SH-SY5Y (cell line): ENCODE measurements at regions not wholly inside any gene's neighbourhood (a gene's known extent, or its start where the extent isn't known, plus 50 kb on each side); places are given as distances from the start of the nearest gene placed in this dataset.

Experiments
- GATA2 ChIP-seq: IDR thresholded peaks from 2 replicates; pipeline ENCODE4 v1.6.1; 2011; ENCODE audit warnings: mild to moderate bottlenecking, low read depth, low read length
- GATA3 ChIP-seq: IDR thresholded peaks from 2 replicates; pipeline ENCODE4 v1.6.1; 2011; ENCODE audit warnings: low read depth, mild to moderate bottlenecking, low read length, moderate library complexity

DNA sequence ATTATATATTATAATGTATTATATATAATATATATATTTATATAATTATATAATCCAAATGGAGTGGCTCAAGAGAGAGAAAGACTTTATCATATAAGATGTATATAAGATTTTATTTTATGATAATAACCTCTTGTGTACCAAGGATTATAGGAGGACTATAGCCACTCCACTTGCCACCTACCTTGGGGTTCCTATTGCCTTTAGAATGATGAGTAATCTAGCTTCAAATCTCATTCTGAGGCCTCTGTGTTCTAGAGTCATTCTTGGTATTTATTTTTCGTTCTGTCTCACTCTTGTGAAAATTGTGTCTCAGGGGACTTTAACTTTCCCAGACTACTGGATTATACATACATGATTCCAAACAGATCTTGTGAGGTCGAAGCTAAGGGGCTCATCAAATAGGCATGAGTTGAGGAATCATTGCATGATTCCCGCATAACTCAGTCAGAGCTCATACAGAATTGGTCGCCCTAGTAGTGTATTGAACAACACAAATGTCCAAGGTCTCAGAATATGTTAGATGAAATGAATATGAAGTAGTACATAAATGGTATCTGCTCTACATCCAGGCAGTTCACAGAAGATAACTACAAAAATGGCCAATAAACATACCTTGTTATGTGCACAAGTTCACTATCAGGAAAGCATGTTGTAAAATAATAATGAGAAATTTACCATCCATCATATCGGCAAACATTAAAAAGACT is 159.5 kb upstream of the RNPC3 start:
- TF ChIP-seq GATA3: no peak
- TF ChIP-seq GATA2: no peak
